ENCODE measurements at regions not wholly inside any gene's neighbourhood (a gene's known extent, or its start where the extent isn't known, plus 50 kb on each side); places are given as distances from the start of the nearest gene placed in this dataset.
"Not testable (repeated sequence)": the region's sequence is repeated elsewhere in the genome, so short reads cannot be mapped to it uniquely, and the experiment has no call there.

- no peak overlapping the region for H3K4me3 ChIP-seq (ENCODE audit: low read depth, low read length)
- no peak for DNase-seq (ENCODE audit: low read depth)
- TF ChIP-seq CTCF (IDR thresholded peaks at IDR 0.05; ENCODE audit: control insufficient read depth, extremely low read depth, insufficient read depth), result no peak
Observed at GRCh38 chr9:106019702-106020101, 325.4 kb downstream of the TMEM38B start.

- DNase-seq (ENCODE audit: low read depth), result no peak
- no peak for TF ChIP-seq CTCF (IDR thresholded peaks at IDR 0.05; ENCODE audit: control insufficient read depth, extremely low read depth, insufficient read depth)
- H3K4me3 ChIP-seq (ENCODE audit: low read depth, low read length), result no peak overlapping the region
Observed at GRCh38 chr9:106020186-106020585, 325.8 kb downstream of the TMEM38B start.

GRCh38 chr9:106023455-106023854 lies 329.1 kb downstream of the TMEM38B start:
- no peak for TF ChIP-seq CTCF (IDR thresholded peaks at IDR 0.05; ENCODE audit: control insufficient read depth, extremely low read depth, insufficient read depth)
- DNase-seq (ENCODE audit: low read depth), result no peak
- H3K4me3 ChIP-seq (ENCODE audit: low read depth, low read length), result no peak overlapping the region

- TF ChIP-seq CTCF (IDR thresholded peaks at IDR 0.05; ENCODE audit: control insufficient read depth, extremely low read depth, insufficient read depth), result no peak
- DNase-seq (ENCODE audit: low read depth), result no peak
- H3K4me3 ChIP-seq (ENCODE audit: low read depth, low read length), result no peak overlapping the region
Observed at GRCh38 chr9:106025453-106025852, 331.1 kb downstream of the TMEM38B start.

GRCh38 chr9:106030146-106030545 lies 335.8 kb downstream of the TMEM38B start:
- not testable (repeated sequence) for H3K4me3 ChIP-seq (ENCODE audit: low read depth, low read length); DNase-seq (ENCODE audit: low read depth)

- no peak for DNase-seq (ENCODE audit: low read depth)
- no peak for TF ChIP-seq CTCF (IDR thresholded peaks at IDR 0.05; ENCODE audit: control insufficient read depth, extremely low read depth, insufficient read depth)
- no peak overlapping the region for H3K4me3 ChIP-seq (ENCODE audit: low read depth, low read length)
Observed at GRCh38 chr9:106032978-106033377, 338.6 kb downstream of the TMEM38B start.

- DNase-seq (ENCODE audit: low read depth), result no peak
- no peak for TF ChIP-seq CTCF (IDR thresholded peaks at IDR 0.05; ENCODE audit: control insufficient read depth, extremely low read depth, insufficient read depth)
- no peak overlapping the region for H3K4me3 ChIP-seq (ENCODE audit: low read depth, low read length)
Observed at GRCh38 chr9:106035806-106036205, 341.5 kb downstream of the TMEM38B start.

Measured in LNCaP clone FGC (cell line).